ENCODE measurements at regions not wholly inside any gene's neighbourhood (a gene's known extent, or its start where the extent isn't known, plus 50 kb on each side); places are given as distances from the start of the nearest gene placed in this dataset.

DNA sequence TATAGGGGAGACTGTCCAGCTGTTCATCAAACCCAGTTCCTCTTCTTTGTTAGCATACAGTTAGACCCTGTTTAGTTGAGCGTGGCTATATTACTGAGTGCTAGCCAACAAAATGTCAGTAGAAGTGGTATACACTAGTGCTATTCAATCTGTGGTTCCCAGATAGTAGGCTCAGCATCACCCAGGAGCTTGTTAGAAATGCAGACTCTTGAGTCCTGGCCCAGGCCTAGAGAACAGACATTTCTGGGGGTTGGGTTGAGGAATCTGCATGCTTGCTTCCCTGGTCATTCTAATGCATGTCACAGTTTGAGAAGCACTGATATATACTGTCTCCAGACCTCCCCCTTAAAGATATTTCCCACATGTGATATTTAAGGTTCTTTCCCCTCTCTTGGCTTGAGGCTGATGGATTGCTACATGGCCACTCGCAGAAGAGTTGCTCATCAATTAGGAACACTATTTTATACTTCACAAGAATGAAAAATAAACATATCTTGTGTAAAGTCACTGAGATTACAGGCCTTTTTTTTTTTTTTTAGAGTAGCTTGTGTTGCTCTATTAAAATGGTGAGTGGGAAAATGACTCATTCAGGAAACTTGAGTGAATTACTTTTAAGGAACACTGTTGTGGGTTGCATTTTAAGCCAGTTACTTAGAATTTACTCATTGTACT, 289.0 kb downstream of the STIM2 start:
- no peaks in the 10 kb centered on the region for H3K9me3 ChIP-seq
- DNase-seq (ENCODE audit: extremely low spot score): peak; percentile 47
- intact Hi-C loops (cut with DNase I): no loop called here
- TF ChIP-seq POLR2AphosphoS5 (IDR thresholded peaks at IDR 0.05) (no peak), POLR2A (IDR thresholded peaks at IDR 0.05; ENCODE audit: low read depth) (no peak), EP300 (IDR thresholded peaks at IDR 0.05) (no peak)
- TF ChIP-seq, protein P1, sequence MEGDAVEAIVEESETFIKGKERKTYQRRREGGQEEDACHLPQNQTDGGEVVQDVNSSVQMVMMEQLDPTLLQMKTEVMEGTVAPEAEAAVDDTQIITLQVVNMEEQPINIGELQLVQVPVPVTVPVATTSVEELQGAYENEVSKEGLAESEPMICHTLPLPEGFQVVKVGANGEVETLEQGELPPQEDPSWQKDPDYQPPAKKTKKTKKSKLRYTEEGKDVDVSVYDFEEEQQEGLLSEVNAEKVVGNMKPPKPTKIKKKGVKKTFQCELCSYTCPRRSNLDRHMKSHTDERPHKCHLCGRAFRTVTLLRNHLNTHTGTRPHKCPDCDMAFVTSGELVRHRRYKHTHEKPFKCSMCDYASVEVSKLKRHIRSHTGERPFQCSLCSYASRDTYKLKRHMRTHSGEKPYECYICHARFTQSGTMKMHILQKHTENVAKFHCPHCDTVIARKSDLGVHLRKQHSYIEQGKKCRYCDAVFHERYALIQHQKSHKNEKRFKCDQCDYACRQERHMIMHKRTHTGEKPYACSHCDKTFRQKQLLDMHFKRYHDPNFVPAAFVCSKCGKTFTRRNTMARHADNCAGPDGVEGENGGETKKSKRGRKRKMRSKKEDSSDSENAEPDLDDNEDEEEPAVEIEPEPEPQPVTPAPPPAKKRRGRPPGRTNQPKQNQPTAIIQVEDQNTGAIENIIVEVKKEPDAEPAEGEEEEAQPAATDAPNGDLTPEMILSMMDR (IDR thresholded peaks at IDR 0.05): no peak
- no peak overlapping the region for H3K4me3 ChIP-seq
- H3K27me3 ChIP-seq: no peaks in the 10 kb centered on the region
- no peak overlapping the region for H3K27ac ChIP-seq (replicated peaks in 1 of 4)
- no peaks in the 10 kb centered on the region for H3K36me3 ChIP-seq
- H3K4me1 ChIP-seq: no peaks in the 10 kb centered on the region
- 50% methylated on average over 2 of the region's 2 CpGs for WGBS

DNA sequence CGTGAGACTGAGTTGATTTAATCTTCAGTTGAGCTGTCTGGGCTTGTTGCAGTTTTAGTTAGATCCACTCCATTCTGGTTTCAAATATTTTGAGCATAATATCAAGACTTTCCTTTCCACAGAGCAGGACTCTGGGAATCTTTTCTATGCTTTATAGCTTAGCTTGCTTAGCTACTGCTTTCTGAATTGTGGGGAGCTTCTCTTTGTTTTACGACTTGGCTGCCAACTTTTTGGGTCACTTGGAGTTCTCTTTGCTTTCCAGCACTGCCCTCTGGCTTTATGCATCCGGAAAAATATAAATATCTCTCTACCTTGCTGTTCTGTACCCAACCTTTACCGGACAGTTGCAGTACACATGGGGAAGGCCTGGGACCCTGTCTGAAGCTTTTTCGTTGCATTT, 292.1 kb downstream of the STIM2 start:
- Histone ChIP-seq H3K4me3 (no peak overlapping the region), H3K4me1 (no peaks in the 10 kb centered on the region), H3K27ac (replicated peaks in 1 of 4) (no peak overlapping the region), H3K27me3 (no peaks in the 10 kb centered on the region), H3K9me3 (no peaks in the 10 kb centered on the region), H3K36me3 (no peaks in the 10 kb centered on the region)
- no peak for DNase-seq (ENCODE audit: extremely low spot score)
- WGBS: 88% methylated on average over 5 of the region's 5 CpGs
- intact Hi-C loops (cut with DNase I): no loop called here
- TF ChIP-seq POLR2AphosphoS5 (IDR thresholded peaks at IDR 0.05) (no peak), POLR2A (IDR thresholded peaks at IDR 0.05; ENCODE audit: low read depth) (no peak), EP300 (IDR thresholded peaks at IDR 0.05) (no peak)
- TF ChIP-seq, protein P1 (IDR thresholded peaks at IDR 0.05): no peak

DNA sequence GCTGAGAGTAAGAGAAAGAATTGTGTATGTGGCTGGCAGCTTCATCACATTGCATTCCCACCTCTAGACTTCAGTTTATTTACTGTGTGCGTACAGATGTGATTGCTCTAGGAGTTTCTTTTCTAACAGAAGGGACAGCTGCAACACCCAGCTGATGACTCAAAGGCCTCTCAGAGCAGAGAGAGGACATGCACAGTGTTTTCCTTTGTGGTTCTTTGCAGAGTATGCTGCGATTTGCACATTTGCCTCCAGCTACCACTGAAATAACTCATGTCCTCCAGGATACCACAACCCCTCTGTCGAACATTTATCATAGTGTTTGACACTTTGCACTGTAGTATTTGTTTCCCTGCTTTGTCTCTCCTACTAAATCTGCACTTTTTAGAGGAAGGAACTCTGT, 294.1 kb downstream of the STIM2 start:
- 15% methylated on average over 3 of the region's 3 CpGs for WGBS
- H3K4me3 ChIP-seq: no peak overlapping the region
- intact Hi-C loops (cut with DNase I): no loop called here
- DNase-seq (ENCODE audit: extremely low spot score): peak; percentile 29
- H3K27ac ChIP-seq (replicated peaks in 1 of 4): no peak overlapping the region
- H3K36me3 ChIP-seq: no peaks in the 10 kb centered on the region
- H3K4me1 ChIP-seq: no peaks in the 10 kb centered on the region
- H3K9me3 ChIP-seq: no peaks in the 10 kb centered on the region
- H3K27me3 ChIP-seq: no peaks in the 10 kb centered on the region
- TF ChIP-seq EP300 (IDR thresholded peaks at IDR 0.05) (no peak), POLR2AphosphoS5 (IDR thresholded peaks at IDR 0.05) (no peak)
- TF ChIP-seq, protein P1 (IDR thresholded peaks at IDR 0.05): no peak

DNA sequence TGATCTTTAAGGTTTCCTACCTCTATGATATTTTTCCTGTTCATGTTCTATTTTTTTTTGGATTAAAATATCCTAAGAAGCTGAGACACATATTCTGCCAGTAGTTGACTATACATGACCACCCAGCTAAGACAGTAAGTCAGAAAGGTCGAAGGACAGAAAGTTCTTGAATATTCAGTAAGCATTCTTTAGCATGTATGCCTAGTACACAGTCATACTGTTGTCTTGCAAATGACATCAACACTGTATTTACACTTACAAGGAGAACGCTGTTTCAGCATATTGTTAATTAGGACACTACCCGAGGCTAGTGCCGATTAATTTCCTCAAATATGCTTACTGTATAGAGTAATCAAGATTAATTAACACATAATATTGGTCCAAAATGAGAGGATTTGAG, 300.6 kb downstream of the STIM2 start:
- Histone ChIP-seq H3K27me3 (no peaks in the 10 kb centered on the region), H3K27ac (replicated peaks in 1 of 4) (no peak overlapping the region), H3K4me1 (no peaks in the 10 kb centered on the region), H3K36me3 (no peaks in the 10 kb centered on the region), H3K9me3 (no peaks in the 10 kb centered on the region), H3K4me3 (no peak overlapping the region)
- DNase-seq (ENCODE audit: extremely low spot score): no peak
- WGBS: 89% methylated on average over 4 of the region's 4 CpGs
- TF ChIP-seq POLR2A (IDR thresholded peaks at IDR 0.05; ENCODE audit: low read depth) (no peak), EP300 (IDR thresholded peaks at IDR 0.05) (no peak), POLR2AphosphoS5 (IDR thresholded peaks at IDR 0.05) (no peak)
- TF ChIP-seq, protein P1 (IDR thresholded peaks at IDR 0.05): no peak
- intact Hi-C loops (cut with DNase I): no loop called here

DNA sequence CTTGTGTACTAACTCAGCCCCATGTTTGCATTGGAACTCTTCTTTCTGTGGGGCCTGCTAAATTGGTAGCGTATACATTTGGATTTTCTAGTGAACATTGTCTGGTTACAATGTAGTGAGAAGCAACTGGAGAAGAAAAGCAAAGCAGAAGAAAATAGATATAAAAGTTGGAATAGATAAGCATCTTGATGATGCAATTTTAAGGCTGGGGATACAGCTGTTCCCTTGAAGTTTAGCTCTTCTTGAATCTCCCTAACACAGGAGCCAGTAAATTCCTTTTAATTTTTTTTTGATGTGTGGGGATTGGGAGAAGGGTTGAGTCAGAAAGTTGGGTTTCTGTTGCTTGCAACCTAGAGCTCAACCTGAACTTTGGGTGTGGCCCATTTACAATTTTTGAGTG, 308.1 kb downstream of the STIM2 start:
- intact Hi-C loops (cut with DNase I): no loop called here
- H3K27ac ChIP-seq (replicated peaks in 1 of 4): no peak overlapping the region
- H3K4me3 ChIP-seq: no peak overlapping the region
- H3K36me3 ChIP-seq: no peaks in the 10 kb centered on the region
- H3K4me1 ChIP-seq: no peaks in the 10 kb centered on the region
- TF ChIP-seq POLR2AphosphoS5 (IDR thresholded peaks at IDR 0.05): no peak
- TF ChIP-seq POLR2A (IDR thresholded peaks at IDR 0.05; ENCODE audit: low read depth): no peak
- TF ChIP-seq EP300 (IDR thresholded peaks at IDR 0.05): no peak
- TF ChIP-seq, protein P1 (IDR thresholded peaks at IDR 0.05): no peak
- WGBS: 100% methylated on average over 1 of the region's 1 CpG
- H3K27me3 ChIP-seq: no peaks in the 10 kb centered on the region
- DNase-seq (ENCODE audit: extremely low spot score): no peak
- no peaks in the 10 kb centered on the region for H3K9me3 ChIP-seq

All from esophagus muscularis mucosa (tissue), 4 donors.